ENCODE measurements at regions not wholly inside any gene's neighbourhood (a gene's known extent, or its start where the extent isn't known, plus 50 kb on each side); places are given as distances from the start of the nearest gene placed in this dataset.

DNA sequence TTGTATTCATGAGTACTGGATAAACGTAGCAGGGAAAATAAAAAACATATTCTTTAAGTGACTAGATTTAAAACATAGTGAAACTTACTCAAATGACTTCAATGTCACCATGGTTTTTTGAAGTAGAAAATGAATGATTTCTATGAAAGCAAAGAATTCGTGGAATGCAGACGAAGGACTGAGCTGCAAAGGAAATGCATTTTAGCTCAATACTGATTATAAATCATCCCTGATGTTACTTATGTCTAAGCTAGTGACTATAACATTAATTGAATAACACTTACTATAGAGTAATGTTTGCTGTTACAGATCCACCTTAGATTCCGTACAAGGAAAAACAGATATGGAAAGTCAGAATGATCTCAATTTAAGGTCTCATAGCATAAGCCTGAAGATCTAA lies 1257.7 kb upstream of the CDH2 start:
- Histone ChIP-seq H3K27me3 (no peaks in the 10 kb centered on the region), H3K9me3 (peaks cover 0 to 23% (median 1%) of the 10 kb centered on the region in 12 donors), H3K36me3 (no peaks in the 10 kb centered on the region), H3K4me3 (no peak overlapping the region), H3K27ac (no peak overlapping the region), H3K4me1 (no peaks in the 10 kb centered on the region)
- WGBS, 4 donors, result 54 to 63% (median 57%) methylated on average over 4 of the region's 4 CpGs
- DNase-seq (no peak), ATAC-seq (no peak)
- TF ChIP-seq, protein P1, sequence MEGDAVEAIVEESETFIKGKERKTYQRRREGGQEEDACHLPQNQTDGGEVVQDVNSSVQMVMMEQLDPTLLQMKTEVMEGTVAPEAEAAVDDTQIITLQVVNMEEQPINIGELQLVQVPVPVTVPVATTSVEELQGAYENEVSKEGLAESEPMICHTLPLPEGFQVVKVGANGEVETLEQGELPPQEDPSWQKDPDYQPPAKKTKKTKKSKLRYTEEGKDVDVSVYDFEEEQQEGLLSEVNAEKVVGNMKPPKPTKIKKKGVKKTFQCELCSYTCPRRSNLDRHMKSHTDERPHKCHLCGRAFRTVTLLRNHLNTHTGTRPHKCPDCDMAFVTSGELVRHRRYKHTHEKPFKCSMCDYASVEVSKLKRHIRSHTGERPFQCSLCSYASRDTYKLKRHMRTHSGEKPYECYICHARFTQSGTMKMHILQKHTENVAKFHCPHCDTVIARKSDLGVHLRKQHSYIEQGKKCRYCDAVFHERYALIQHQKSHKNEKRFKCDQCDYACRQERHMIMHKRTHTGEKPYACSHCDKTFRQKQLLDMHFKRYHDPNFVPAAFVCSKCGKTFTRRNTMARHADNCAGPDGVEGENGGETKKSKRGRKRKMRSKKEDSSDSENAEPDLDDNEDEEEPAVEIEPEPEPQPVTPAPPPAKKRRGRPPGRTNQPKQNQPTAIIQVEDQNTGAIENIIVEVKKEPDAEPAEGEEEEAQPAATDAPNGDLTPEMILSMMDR (IDR thresholded peaks at IDR 0.05), result no peak
- no peak for TF ChIP-seq POLR2A (IDR thresholded peaks at IDR 0.05)
- intact Hi-C loops (cut with DNase I), result no loop called here

DNA sequence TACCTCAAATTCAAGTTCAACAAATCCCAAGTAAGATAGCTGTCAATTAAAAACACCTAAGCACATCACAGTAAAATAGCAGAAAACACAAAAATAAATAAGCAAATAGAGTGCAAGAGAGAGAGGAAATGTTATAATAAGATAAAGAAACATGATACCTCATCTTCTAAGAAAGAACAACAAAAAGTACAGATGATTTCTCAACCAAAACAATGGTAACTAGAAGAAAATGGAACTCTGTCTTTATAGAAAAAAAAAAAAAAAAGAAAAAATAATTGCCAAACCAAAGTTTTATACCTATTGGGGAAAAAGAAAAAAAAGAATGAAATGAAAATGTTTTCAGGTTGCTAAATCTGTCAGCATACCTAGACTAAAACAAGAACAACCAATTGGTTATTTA lies 1253.5 kb upstream of the CDH2 start:
- Histone ChIP-seq H3K9me3 (peaks cover 0 to 28% (median 1%) of the 10 kb centered on the region in 12 donors), H3K36me3 (no peaks in the 10 kb centered on the region), H3K4me3 (no peak overlapping the region), H3K4me1 (no peaks in the 10 kb centered on the region), H3K27me3 (no peaks in the 10 kb centered on the region), H3K27ac (no peak overlapping the region)
- ATAC-seq (no peak), DNase-seq (no peak)
- TF ChIP-seq, protein P1 (IDR thresholded peaks at IDR 0.05), result no peak
- TF ChIP-seq POLR2A (IDR thresholded peaks at IDR 0.05), result no peak
- intact Hi-C loops (cut with DNase I), result no loop called here

DNA sequence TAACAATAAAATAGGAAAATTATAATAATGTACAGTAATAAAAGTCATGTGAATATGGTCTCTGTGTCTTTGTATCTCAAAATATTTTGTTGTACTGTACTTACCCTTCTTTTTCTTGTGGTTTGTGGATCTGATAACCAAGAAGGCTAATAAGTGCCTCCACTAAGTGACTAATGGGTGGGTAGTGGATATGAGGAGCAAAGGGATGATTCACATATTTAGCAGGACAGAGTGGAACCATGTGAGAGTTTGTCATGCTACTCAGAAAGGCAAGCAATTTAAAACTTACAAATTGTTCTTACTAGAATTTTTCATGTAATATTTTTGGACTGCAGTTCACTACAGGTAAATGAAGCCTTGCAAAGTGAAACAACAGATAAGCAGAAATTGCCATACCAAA lies 1241.2 kb upstream of the CDH2 start:
- no peak overlapping the region for H3K27ac ChIP-seq
- TF ChIP-seq, protein P1 (IDR thresholded peaks at IDR 0.05), result no peak
- no peak for TF ChIP-seq POLR2A (IDR thresholded peaks at IDR 0.05)
- no peaks in the 10 kb centered on the region for H3K36me3 ChIP-seq
- intact Hi-C loops (cut with DNase I), result no loop called here
- peaks cover 0 to 21% (median 5%) of the 10 kb centered on the region in 12 donors for H3K9me3 ChIP-seq
- no peak overlapping the region for H3K4me3 ChIP-seq
- H3K4me1 ChIP-seq, result no peaks in the 10 kb centered on the region
- ATAC-seq, result no peak
- no peaks in the 10 kb centered on the region for H3K27me3 ChIP-seq
- no peak for DNase-seq

DNA sequence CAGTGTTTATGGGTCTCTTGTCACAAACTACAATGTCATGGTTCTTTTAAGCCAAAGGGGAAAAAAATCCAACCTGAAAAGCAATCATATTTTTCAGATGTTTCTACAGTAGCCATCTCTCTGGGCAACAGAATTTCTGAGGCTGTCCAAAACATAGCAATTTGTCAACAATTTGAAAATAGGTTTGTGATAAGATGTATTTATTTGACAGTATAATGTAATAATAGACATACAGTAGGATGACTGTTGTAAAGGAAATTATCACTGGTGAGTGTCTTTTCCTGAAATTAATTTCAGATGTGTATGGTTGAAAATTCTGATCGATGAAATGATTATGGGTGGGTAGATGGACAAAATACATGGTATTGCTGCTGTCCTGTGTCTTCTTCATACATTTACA lies 1230.1 kb upstream of the CDH2 start:
- H3K4me1 ChIP-seq, result no peaks in the 10 kb centered on the region
- WGBS, 4 donors, result 81 to 91% (median 86%) methylated on average over 1 of the region's 1 CpG
- H3K27me3 ChIP-seq, result no peaks in the 10 kb centered on the region
- DNase-seq (no peak), ATAC-seq (no peak)
- H3K4me3 ChIP-seq, result no peak overlapping the region
- H3K36me3 ChIP-seq, result no peaks in the 10 kb centered on the region
- H3K9me3 ChIP-seq, result peaks cover 0 to 14% (median 0%) of the 10 kb centered on the region in 12 donors
- TF ChIP-seq, protein P1 (IDR thresholded peaks at IDR 0.05), result no peak
- TF ChIP-seq POLR2A (IDR thresholded peaks at IDR 0.05), result no peak
- no peak overlapping the region for H3K27ac ChIP-seq
- intact Hi-C loops (cut with DNase I), result no loop called here

Measured in heart left ventricle (tissue), 16 donors.